GM03348 (cell line): ENCODE measurements at regions not wholly inside any gene's neighbourhood (a gene's known extent, or its start where the extent isn't known, plus 50 kb on each side); places are given as distances from the start of the nearest gene placed in this dataset.
A peak's percentile ranks its signal among the peaks of the same experiment; 100 is the strongest.

ENCODE experiments used
- DNase-seq: peaks from one replicate; pipeline ENCODE4 v3.0.0; 2012; ENCODE audit warnings: low spot score

DNA sequence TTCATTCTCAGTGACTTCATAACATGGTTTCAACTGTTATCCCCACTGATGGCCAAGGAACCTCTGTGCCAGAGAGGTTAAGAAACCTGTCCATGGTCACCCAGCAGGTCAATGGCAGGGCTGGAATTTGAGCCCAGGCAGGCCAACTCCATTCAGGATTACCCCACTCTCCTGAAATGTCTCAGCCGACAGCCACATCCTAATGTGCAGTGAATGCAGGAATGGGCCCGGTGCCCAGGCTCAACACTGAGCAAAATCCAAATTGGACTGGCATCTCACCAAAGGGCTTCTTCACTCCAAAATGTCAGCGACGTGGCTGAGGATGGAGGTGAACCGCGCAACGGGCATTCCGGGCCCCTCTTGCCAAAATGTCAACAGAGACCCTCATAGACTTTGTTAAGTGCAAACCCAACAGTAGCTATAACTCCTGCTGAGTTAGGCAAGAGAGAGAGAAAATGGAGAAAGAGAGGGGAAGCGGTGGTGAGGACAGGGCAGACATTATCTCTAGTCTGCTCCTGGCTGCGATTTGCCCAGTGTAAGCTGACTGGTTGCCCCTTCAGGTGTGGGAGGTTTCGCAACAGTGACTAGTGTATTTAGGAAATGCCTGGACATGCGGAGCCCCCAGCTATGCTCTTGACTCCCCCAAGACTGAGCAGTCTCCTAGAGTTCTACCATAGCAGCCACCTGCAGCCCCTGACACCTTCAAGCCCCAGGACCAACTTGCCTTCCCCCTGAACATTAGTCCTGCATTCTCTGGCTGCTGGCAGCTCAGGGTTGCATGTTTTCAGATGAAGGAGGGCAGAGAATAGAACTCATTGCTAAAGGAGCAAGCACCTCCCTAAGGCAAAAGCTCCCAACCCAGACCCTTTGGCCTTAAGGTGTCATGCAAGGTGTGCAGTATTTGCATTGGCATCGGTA is 167.7 kb downstream of the ANAPC1 start:
- peak; percentile 33 for DNase-seq

- DNase-seq: no peak
Measured at GRCh38 chr2:111716905-111717775, 166.9 kb downstream of the ANAPC1 start.
